A549 (cell line): ENCODE measurements at regions not wholly inside any gene's neighbourhood (a gene's known extent, or its start where the extent isn't known, plus 50 kb on each side); places are given as distances from the start of the nearest gene placed in this dataset.

Experiments used
- ATAC-seq, 2 experiments: fragments of 200-7000 bp in 1 of 2; fragments of >200 bp in 1 of 2; cut with Nextera tagmentation in 1 of 2; cut with Tn5 transposase in 1 of 2; 3 replicates each; pipeline versions ENCODE4 v1.8.0 to v1.9.1; 2018 to 2020; ENCODE audit warnings: mild to moderate bottlenecking in 1 of 2, moderate library complexity in 1 of 2
- CTCF ChIA-PET: fragments of 300-600 bp; sonication (Branson Sonifier 250); formaldehyde crosslinking; extraction: SDS; loops from one replicate; lab custom pipeline; 2021; ENCODE audit warnings: antibody characterized with exemption, inconsistent platforms; lab: Yijun Ruan, JAX
- POLR2A ChIA-PET: fragments of 350-600 bp; formaldehyde crosslinking; extraction: SDS; loops from one replicate; lab custom pipeline; 2021; ENCODE audit warnings: antibody characterized with exemption, inconsistent platforms; lab: Yijun Ruan, JAX
- DNase-seq, 2 experiments: peaks; one replicate each; pipeline versions ENCODE4 v3.0.0 to v3.0.0-alpha.2; 2011 to 2016; ENCODE audit warnings: low read depth in 1 of 2, low spot score in 1 of 2
- FAIRE-seq: peaks from 2 replicates; lab custom pipeline; 2011; peaks lifted over from hg19 to GRCh38; lab: Jason Lieb, UNC
- H3K27ac ChIP-seq, 2 experiments: fragments of >200 bp; sonication (Bioruptor Twin); formaldehyde crosslinking; 3 replicates each; pipeline ENCODE4 v1.5.1; 2016 to 2017
- H3K4me1 ChIP-seq: fragments of >200 bp; sonication (Bioruptor Twin); formaldehyde crosslinking; 3 replicates; pipeline ENCODE4 v1.6.1; 2016
- H3K4me2 ChIP-seq: fragments of >200 bp; sonication (Bioruptor Twin); formaldehyde crosslinking; 3 replicates; pipeline ENCODE4 v1.6.1; 2016
- H3K4me3 ChIP-seq: fragments of >200 bp; sonication (Bioruptor Twin); formaldehyde crosslinking; 3 replicates; pipeline ENCODE4 v1.5.1; 2016
- H3K9me3 ChIP-seq: fragments of >200 bp; sonication (Bioruptor Twin); formaldehyde crosslinking; 3 replicates; pipeline ENCODE4 v1.6.1; 2016
- BHLHE40 ChIP-seq: IDR thresholded peaks from 2 replicates; pipeline ENCODE4 v1.6.1; 2012; ENCODE audit warnings: low read depth, low read length, inconsistent platforms
- CBX2 ChIP-seq: fragments of 200-600 bp; sonication (generic); IDR thresholded peaks from 2 replicates; pipeline ENCODE4 v1.6.1; 2016; ENCODE audit warnings: low read depth, mild to moderate bottlenecking, borderline replicate concordance
- CHD2 ChIP-seq: fragments of 150-350 bp; IDR thresholded peaks from 2 replicates; pipeline ENCODE4 v1.6.1; 2014; ENCODE audit warnings: low read length; ENCODE audit not compliant: partially characterized antibody
- E2F6 ChIP-seq: IDR thresholded peaks from 2 replicates; pipeline ENCODE4 v1.6.1; 2012; ENCODE audit warnings: low read depth, borderline replicate concordance
- EHF ChIP-seq: fragments of 250-450 bp; sonication (Bioruptor Pico); IDR thresholded peaks from 2 replicates; pipeline ENCODE4 v1.5.0; 2020; ENCODE audit warnings: mild to moderate bottlenecking
- EHMT2 ChIP-seq: fragments of 200-600 bp; sonication (generic); IDR thresholded peaks from 2 replicates; pipeline ENCODE4 v1.6.1; 2016; ENCODE audit warnings: antibody characterized with exemption, low read depth, mild to moderate bottlenecking, moderate library complexity
- EP300 ChIP-seq, 2 experiments: fragments of >200 bp; sonication (Bioruptor Twin); formaldehyde crosslinking; IDR thresholded peaks; 2 replicates in 1 of 2; 3 replicates in 1 of 2; pipeline ENCODE4 v1.6.1; 2016 to 2017
- ESRRA ChIP-seq: fragments of 150-350 bp; IDR thresholded peaks from 2 replicates; pipeline ENCODE4 v1.6.1; 2014; ENCODE audit warnings: mild to moderate bottlenecking, low read length, borderline replicate concordance
- GATA3 ChIP-seq: IDR thresholded peaks from 2 replicates; pipeline ENCODE4 v1.6.1; 2012; ENCODE audit warnings: borderline replicate concordance
- HDAC2 ChIP-seq: fragments of 200-600 bp; sonication (generic); IDR thresholded peaks from 2 replicates; pipeline ENCODE4 v1.6.1; 2016
- HOXB13 ChIP-seq: fragments of 250-450 bp; sonication (Bioruptor Pico); IDR thresholded peaks from 2 replicates; pipeline ENCODE4 v1.5.0; 2020; ENCODE audit warnings: low read depth, mild to moderate bottlenecking, moderate library complexity
- HOXB5 ChIP-seq: fragments of 250-450 bp; sonication (Bioruptor Pico); IDR thresholded peaks from 2 replicates; pipeline ENCODE4 v1.5.0; 2020; ENCODE audit warnings: mild to moderate bottlenecking, moderate library complexity
- JUN ChIP-seq, 2 experiments: fragments of >200 bp; sonication (Bioruptor Twin); formaldehyde crosslinking; IDR thresholded peaks; 2 replicates in 1 of 2; 3 replicates in 1 of 2; pipeline ENCODE4 v1.6.1; 2016 to 2017
- JUNB ChIP-seq: fragments of >200 bp; sonication (Bioruptor Twin); formaldehyde crosslinking; IDR thresholded peaks from 2 replicates; pipeline ENCODE4 v1.6.1; 2016
- MAFK ChIP-seq: fragments of 450-650 bp; IDR thresholded peaks from 2 replicates; pipeline ENCODE4 v1.6.1; 2014; ENCODE audit not compliant: partially characterized antibody
- MAZ ChIP-seq: fragments of 150-350 bp; IDR thresholded peaks from 2 replicates; pipeline ENCODE4 v1.6.1; 2014; ENCODE audit warnings: antibody characterized with exemption, low read depth, low read length, borderline replicate concordance
- NFE2L2 ChIP-seq: fragments of 150-350 bp; conservative IDR thresholded peaks from 2 replicates; pipeline ENCODE4 v1.6.1; 2014; ENCODE audit warnings: low read length
- NPAS2 ChIP-seq: fragments of 250-450 bp; sonication (Bioruptor Pico); IDR thresholded peaks from 2 replicates; pipeline ENCODE4 v1.8.0; 2022; ENCODE audit warnings: mild to moderate bottlenecking, moderate library complexity, borderline replicate concordance
- PHF8 ChIP-seq: fragments of 200-600 bp; sonication (generic); IDR thresholded peaks from 2 replicates; pipeline ENCODE4 v1.6.1; 2016; ENCODE audit warnings: low read depth, mild to moderate bottlenecking, antibody characterized with exemption, moderate library complexity, borderline replicate concordance
- POLR2AphosphoS2 ChIP-seq: conservative IDR thresholded peaks from 2 replicates; pipeline ENCODE4 v1.6.1; 2012; ENCODE audit warnings: low read length, improper control_type of control experiment, inconsistent platforms
- RFX5 ChIP-seq: fragments of 450-650 bp; IDR thresholded peaks from 2 replicates; pipeline ENCODE4 v1.7.1; 2014; ENCODE audit warnings: antibody characterized with exemption, mild to moderate bottlenecking, moderate library complexity
- RNF2 ChIP-seq: fragments of 200-600 bp; sonication (generic); IDR thresholded peaks from 2 replicates; pipeline ENCODE4 v1.6.1; 2016; ENCODE audit warnings: low read depth, mild to moderate bottlenecking, antibody characterized with exemption, moderate library complexity, borderline replicate concordance
- SREBF2 ChIP-seq: fragments of 450-650 bp; IDR thresholded peaks from 2 replicates; pipeline ENCODE4 v1.6.1; 2014; ENCODE audit warnings: mild to moderate bottlenecking, moderate library complexity
- TP53 ChIP-seq: fragments of 250-450 bp; sonication (Bioruptor Pico); IDR thresholded peaks from 2 replicates; pipeline ENCODE4 v1.5.0; 2021; ENCODE audit warnings: mild to moderate bottlenecking, moderate library complexity
- ZFP36 ChIP-seq: fragments of 450-650 bp; IDR thresholded peaks from 2 replicates; pipeline ENCODE4 v1.6.1; 2014; ENCODE audit warnings: borderline replicate concordance; ENCODE audit not compliant: partially characterized antibody
- ZNF302 ChIP-seq: fragments of 250-450 bp; sonication (Bioruptor Pico); IDR thresholded peaks from 2 replicates; pipeline ENCODE4 v1.9.0; 2021; ENCODE audit warnings: inconsistent platforms, mild to moderate bottlenecking, moderate library complexity
- WGBS: methylation state at CpG from one replicate; pipeline ENCODE4 v1.1.6; 2017; ENCODE audit errors: missing lambda C conversion rate; 5-methylcytosine and 5-hydroxymethylcytosine counted together
- TF ChIP-seq, protein P1 (sequence below): fragments of >200 bp; sonication (Bioruptor Twin); formaldehyde crosslinking; IDR thresholded peaks from 2 replicates; pipeline ENCODE4 v1.6.1; 2016
- TF ChIP-seq, protein P2 (sequence below): fragments of 450-650 bp; IDR thresholded peaks from 2 replicates; pipeline ENCODE4 v1.6.1; 2014; ENCODE audit warnings: antibody characterized with exemption
- TF ChIP-seq, protein P3 (sequence below): fragments of >200 bp; sonication (Bioruptor Twin); formaldehyde crosslinking; IDR thresholded peaks from 3 replicates; pipeline ENCODE4 v1.6.1; 2016
- TF ChIP-seq, protein P4 (sequence below): fragments of 250-450 bp; sonication (Bioruptor Pico); IDR thresholded peaks from 2 replicates; pipeline ENCODE4 v1.5.0; 2021; ENCODE audit warnings: mild to moderate bottlenecking, moderate library complexity, borderline replicate concordance
- TF ChIP-seq, protein P5 (sequence below): fragments of >200 bp; sonication (Bioruptor Twin); formaldehyde crosslinking; IDR thresholded peaks from 3 replicates; pipeline ENCODE4 v1.5.1; 2016
- TF ChIP-seq, protein P6 (sequence below): fragments of 250-450 bp; sonication (Bioruptor Pico); IDR thresholded peaks from 2 replicates; pipeline ENCODE4 v1.5.0; 2020; ENCODE audit warnings: low read depth, mild to moderate bottlenecking, moderate library complexity

DNA sequence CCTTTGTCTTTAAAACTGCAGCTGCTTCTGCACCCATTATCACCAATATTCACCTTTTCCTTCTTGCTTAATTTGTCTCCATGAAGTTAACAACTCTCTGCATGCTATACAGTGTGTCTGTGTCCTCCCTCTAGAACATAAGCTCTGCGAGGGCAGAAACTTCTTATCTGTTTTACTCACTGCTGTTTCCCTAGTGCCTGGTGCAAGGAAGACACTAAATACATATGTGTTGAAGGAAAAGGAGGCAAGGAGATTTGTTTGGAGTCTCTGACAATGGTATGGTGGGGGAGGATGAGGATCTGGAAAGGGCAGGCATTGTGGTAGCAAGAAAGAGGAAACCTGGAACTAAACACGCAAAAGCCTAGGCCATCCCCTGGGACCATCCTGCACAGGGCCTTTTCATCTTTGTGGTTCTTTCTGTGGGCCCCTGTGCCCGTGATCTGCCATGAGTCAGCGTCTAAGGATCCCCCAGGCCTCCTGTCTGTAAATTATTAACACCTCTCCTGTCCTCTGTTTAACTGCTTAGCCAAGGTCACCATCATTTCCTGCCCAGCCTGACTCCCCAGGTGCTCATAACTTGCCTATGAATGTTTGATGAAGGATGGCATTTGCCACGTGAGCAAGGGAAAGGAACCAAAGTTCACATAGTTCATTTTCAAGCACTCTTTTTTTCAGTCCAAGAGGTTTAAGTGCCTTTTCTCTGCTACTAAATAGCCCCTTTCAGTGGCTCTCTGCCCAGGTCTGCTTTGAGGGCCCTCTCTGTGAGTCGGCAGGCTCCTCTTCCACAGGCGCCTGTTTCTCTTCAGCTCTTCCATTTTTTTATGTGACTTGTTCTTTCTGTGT is 131.1 kb downstream of the RASSF10 start:
- ATAC-seq (peak; percentile 92 to 94), FAIRE-seq (peak; percentile 93), DNase-seq (peak; percentile 81 to 96)
- Histone ChIP-seq H3K4me3 (no peak overlapping the region), H3K27ac (peak overlapping the region; percentile 98 to 99), H3K4me1 (peaks cover 45% of the 10 kb centered on the region), H3K9me3 (peaks cover 8% of the 10 kb centered on the region; the same call in 2 of the 3 replicates), H3K4me2 (peak overlapping the region; percentile 58)
- WGBS = 8% methylated on average over 7 of the region's 7 CpGs
- CTCF ChIA-PET = interaction anchor here (0.5 to 2.8 kb wide), 11 partner anchors 8 to 175 kb away, joined by 3 to 17 read pairs (median 4); no protein-coding TSS in a partner anchor
- POLR2A ChIA-PET = interaction anchor here (1.1 to 1.5 kb wide), 2 partner anchors 129 to 132 kb away, joined by 3 to 9 read pairs; partner anchors contain the start of gene RASSF10
- TF ChIP-seq ZFP36 (no peak), ZNF302 (CRISPR knock-in tag) (peak; percentile 73; the same call in 1 of the 2 replicates), EP300 (IDR thresholded peaks at IDR 0.05) (peak; percentile 90 to 95; a peak in 4 of 5 replicates), JUNB (peak; percentile 91), POLR2AphosphoS2 (no peak), RFX5 (no peak), ESRRA (peak; percentile 79; the same call in 1 of the 2 replicates), CHD2 (no peak), SREBF2 (no peak), CBX2 (no peak), MAFK (peak; percentile 85), HOXB13 (no peak), EHMT2 (no peak), HOXB5 (CRISPR knock-in tag) (0 out of 2 replicates have a peak, but pooled peaks have one; percentile 29), BHLHE40 (peak; percentile 65), NPAS2 (peak; percentile 55; the same call in 1 of the 2 replicates), E2F6 (peak; percentile 54; the same call in 1 of the 2 replicates), MAZ (no peak), EHF (0 out of 2 replicates have a peak, but pooled peaks have one; percentile 76), TP53 (CRISPR knock-in tag) (no peak), PHF8 (no peak), GATA3 (peak; percentile 89), JUN (IDR thresholded peaks at IDR 0.05) (peak; percentile 85 to 94; a peak in 4 of 5 replicates), RNF2 (no peak), NFE2L2 (0 out of 2 replicates have a peak, but pooled peaks have one; percentile 12), HDAC2 (no peak)
- TF ChIP-seq, protein P1, sequence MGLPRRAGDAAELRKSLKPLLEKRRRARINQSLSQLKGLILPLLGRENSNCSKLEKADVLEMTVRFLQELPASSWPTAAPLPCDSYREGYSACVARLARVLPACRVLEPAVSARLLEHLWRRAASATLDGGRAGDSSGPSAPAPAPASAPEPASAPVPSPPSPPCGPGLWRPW = no peak
- TF ChIP-seq, protein P2, sequence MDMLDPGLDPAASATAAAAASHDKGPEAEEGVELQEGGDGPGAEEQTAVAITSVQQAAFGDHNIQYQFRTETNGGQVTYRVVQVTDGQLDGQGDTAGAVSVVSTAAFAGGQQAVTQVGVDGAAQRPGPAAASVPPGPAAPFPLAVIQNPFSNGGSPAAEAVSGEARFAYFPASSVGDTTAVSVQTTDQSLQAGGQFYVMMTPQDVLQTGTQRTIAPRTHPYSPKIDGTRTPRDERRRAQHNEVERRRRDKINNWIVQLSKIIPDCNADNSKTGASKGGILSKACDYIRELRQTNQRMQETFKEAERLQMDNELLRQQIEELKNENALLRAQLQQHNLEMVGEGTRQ = peak; percentile 81
- TF ChIP-seq, protein P3, sequence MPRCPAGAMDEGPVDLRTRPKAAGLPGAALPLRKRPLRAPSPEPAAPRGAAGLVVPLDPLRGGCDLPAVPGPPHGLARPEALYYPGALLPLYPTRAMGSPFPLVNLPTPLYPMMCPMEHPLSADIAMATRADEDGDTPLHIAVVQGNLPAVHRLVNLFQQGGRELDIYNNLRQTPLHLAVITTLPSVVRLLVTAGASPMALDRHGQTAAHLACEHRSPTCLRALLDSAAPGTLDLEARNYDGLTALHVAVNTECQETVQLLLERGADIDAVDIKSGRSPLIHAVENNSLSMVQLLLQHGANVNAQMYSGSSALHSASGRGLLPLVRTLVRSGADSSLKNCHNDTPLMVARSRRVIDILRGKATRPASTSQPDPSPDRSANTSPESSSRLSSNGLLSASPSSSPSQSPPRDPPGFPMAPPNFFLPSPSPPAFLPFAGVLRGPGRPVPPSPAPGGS = peak; percentile 85; the same call in 2 of the 3 replicates
- TF ChIP-seq, protein P4, sequence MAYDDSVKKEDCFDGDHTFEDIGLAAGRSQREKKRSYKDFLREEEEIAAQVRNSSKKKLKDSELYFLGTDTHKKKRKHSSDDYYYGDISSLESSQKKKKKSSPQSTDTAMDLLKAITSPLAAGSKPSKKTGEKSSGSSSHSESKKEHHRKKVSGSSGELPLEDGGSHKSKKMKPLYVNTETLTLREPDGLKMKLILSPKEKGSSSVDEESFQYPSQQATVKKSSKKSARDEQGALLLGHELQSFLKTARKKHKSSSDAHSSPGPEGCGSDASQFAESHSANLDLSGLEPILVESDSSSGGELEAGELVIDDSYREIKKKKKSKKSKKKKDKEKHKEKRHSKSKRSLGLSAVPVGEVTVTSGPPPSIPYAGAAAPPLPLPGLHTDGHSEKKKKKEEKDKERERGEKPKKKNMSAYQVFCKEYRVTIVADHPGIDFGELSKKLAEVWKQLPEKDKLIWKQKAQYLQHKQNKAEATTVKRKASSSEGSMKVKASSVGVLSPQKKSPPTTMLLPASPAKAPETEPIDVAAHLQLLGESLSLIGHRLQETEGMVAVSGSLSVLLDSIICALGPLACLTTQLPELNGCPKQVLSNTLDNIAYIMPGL (CRISPR knock-in tag) = no peak
- TF ChIP-seq, protein P5, sequence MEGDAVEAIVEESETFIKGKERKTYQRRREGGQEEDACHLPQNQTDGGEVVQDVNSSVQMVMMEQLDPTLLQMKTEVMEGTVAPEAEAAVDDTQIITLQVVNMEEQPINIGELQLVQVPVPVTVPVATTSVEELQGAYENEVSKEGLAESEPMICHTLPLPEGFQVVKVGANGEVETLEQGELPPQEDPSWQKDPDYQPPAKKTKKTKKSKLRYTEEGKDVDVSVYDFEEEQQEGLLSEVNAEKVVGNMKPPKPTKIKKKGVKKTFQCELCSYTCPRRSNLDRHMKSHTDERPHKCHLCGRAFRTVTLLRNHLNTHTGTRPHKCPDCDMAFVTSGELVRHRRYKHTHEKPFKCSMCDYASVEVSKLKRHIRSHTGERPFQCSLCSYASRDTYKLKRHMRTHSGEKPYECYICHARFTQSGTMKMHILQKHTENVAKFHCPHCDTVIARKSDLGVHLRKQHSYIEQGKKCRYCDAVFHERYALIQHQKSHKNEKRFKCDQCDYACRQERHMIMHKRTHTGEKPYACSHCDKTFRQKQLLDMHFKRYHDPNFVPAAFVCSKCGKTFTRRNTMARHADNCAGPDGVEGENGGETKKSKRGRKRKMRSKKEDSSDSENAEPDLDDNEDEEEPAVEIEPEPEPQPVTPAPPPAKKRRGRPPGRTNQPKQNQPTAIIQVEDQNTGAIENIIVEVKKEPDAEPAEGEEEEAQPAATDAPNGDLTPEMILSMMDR = no peak
- TF ChIP-seq, protein P6, sequence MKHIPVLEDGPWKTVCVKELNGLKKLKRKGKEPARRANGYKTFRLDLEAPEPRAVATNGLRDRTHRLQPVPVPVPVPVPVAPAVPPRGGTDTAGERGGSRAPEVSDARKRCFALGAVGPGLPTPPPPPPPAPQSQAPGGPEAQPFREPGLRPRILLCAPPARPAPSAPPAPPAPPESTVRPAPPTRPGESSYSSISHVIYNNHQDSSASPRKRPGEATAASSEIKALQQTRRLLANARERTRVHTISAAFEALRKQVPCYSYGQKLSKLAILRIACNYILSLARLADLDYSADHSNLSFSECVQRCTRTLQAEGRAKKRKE (CRISPR knock-in tag) = peak; percentile 7; the same call in 1 of the 2 replicates
